ENCODE measurements at regions not wholly inside any gene's neighbourhood (a gene's known extent, or its start where the extent isn't known, plus 50 kb on each side); places are given as distances from the start of the nearest gene placed in this dataset.

GRCh38 chr4:14878681-14879080, 123.6 kb upstream of the CPEB2 start:
- H3K4me3 Mint-ChIP-seq, result no peak overlapping the region
- ChIA-PET CTCF (no interaction called here), POLR2A (no interaction called here)
- H3K36me3 Mint-ChIP-seq (ENCODE audit: low read depth), result no peaks in the 10 kb centered on the region
- ATAC-seq (ENCODE audit: low read depth), result no peak
- intact Hi-C loops (cut with micrococcal nuclease), result loop anchor here (10.0 kb wide), 1 partner anchor 776 kb away; the partner anchor contains the start of gene FBXL5
- H3K27me3 Mint-ChIP-seq, result no peaks in the 10 kb centered on the region
- TF ChIP-seq CTCF (IDR thresholded peaks at IDR 0.05), result no peak
- H3K9me3 Mint-ChIP-seq, result peaks cover 4% of the 10 kb centered on the region
- H3K27ac Mint-ChIP-seq, result no peak overlapping the region
- DNase-seq, result no peak
- peaks cover 9% of the 10 kb centered on the region for H3K4me1 Mint-ChIP-seq

- DNase-seq, result no peak
- peaks cover 4% of the 10 kb centered on the region for H3K9me3 Mint-ChIP-seq
- no peak for TF ChIP-seq CTCF (IDR thresholded peaks at IDR 0.05)
- no peaks in the 10 kb centered on the region for H3K27me3 Mint-ChIP-seq
- ChIA-PET POLR2A (no interaction called here), CTCF (no interaction called here)
- no peaks in the 10 kb centered on the region for H3K36me3 Mint-ChIP-seq (ENCODE audit: low read depth)
- no peak for ATAC-seq (ENCODE audit: low read depth)
- no peak overlapping the region for H3K4me3 Mint-ChIP-seq
- H3K4me1 Mint-ChIP-seq, result peaks cover 9% of the 10 kb centered on the region
- intact Hi-C loops (cut with micrococcal nuclease), result loop anchor here (10.0 kb wide), 1 partner anchor 775 kb away; the partner anchor contains the start of gene FBXL5
- no peak overlapping the region for H3K27ac Mint-ChIP-seq
Measured at GRCh38 chr4:14879683-14880082, 122.6 kb upstream of the CPEB2 start.

GRCh38 chr4:14880805-14881204, 121.5 kb upstream of the CPEB2 start:
- no peak for TF ChIP-seq CTCF (IDR thresholded peaks at IDR 0.05)
- no peak for DNase-seq
- ChIA-PET POLR2A (no interaction called here), CTCF (no interaction called here)
- Mint-ChIP-seq H3K4me1 (peaks cover 9% of the 10 kb centered on the region), H3K9me3 (peaks cover 3% of the 10 kb centered on the region), H3K36me3 (ENCODE audit: low read depth) (no peaks in the 10 kb centered on the region), H3K4me3 (no peak overlapping the region), H3K27ac (no peak overlapping the region), H3K27me3 (no peaks in the 10 kb centered on the region)
- intact Hi-C loops (cut with micrococcal nuclease), result no loop called here
- ATAC-seq (ENCODE audit: low read depth), result no peak

- TF ChIP-seq CTCF (IDR thresholded peaks at IDR 0.05), result no peak
- DNase-seq, result no peak
- ChIA-PET CTCF (no interaction called here), POLR2A (no interaction called here)
- no peaks in the 10 kb centered on the region for H3K27me3 Mint-ChIP-seq
- no peaks in the 10 kb centered on the region for H3K9me3 Mint-ChIP-seq
- no peak for ATAC-seq (ENCODE audit: low read depth)
- H3K27ac Mint-ChIP-seq, result no peak overlapping the region
- no peaks in the 10 kb centered on the region for H3K4me1 Mint-ChIP-seq
- intact Hi-C loops (cut with micrococcal nuclease), result no loop called here
- no peak overlapping the region for H3K4me3 Mint-ChIP-seq
- H3K36me3 Mint-ChIP-seq (ENCODE audit: low read depth), result no peaks in the 10 kb centered on the region
Measured at GRCh38 chr4:14883166-14883565, 119.1 kb upstream of the CPEB2 start.

- H3K27me3 Mint-ChIP-seq, result no peaks in the 10 kb centered on the region
- DNase-seq, result no peak
- no peaks in the 10 kb centered on the region for H3K4me1 Mint-ChIP-seq
- H3K27ac Mint-ChIP-seq, result no peak overlapping the region
- H3K4me3 Mint-ChIP-seq, result no peak overlapping the region
- ChIA-PET CTCF (no interaction called here), POLR2A (no interaction called here)
- no peak for TF ChIP-seq CTCF (IDR thresholded peaks at IDR 0.05)
- H3K36me3 Mint-ChIP-seq (ENCODE audit: low read depth), result no peaks in the 10 kb centered on the region
- no peak for ATAC-seq (ENCODE audit: low read depth)
- no peaks in the 10 kb centered on the region for H3K9me3 Mint-ChIP-seq
- intact Hi-C loops (cut with micrococcal nuclease), result no loop called here
Measured at GRCh38 chr4:14883661-14884060, 118.6 kb upstream of the CPEB2 start.

Measured in activated B cell treated with CpG ODN at 0.5 μM for 24 hours (primary cell).